ENCODE measurements at regions not wholly inside any gene's neighbourhood (a gene's known extent, or its start where the extent isn't known, plus 50 kb on each side); places are given as distances from the start of the nearest gene placed in this dataset.

DNA sequence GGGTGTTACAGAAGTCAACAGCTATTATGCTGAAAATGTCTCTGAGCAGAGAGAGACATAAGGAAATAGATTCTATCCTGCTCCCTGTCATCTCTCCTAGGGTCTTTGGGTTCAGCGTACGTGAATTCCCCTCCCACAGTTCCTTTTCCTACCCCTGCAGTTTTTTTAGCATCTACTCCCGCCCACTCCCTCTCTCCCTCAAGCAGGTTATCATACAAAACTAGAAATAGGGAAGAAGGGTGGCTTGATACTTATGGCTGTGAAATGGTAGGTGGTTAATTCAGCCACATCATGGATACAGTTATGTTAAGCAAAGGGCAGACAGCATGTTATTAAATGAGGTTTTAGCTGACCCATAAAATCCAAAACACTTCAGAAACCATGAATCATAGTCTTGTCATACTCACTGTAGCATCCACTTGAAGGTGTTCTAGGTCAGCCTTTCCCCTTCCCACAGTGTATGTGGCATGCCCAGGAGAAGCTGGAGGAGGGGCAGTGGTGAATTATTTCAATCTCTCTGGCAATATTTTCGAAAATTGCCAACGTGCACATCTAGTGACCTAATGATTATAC, 236.8 kb upstream of the SERP2 start:
- Histone ChIP-seq H3K4me3 (no peak overlapping the region), H3K27me3 (no peaks in the 10 kb centered on the region), H3K36me3 (no peaks in the 10 kb centered on the region), H3K4me1 (peaks cover 0 to 6% of the 10 kb centered on the region in 2 donors), H3K9me3 (no peaks in the 10 kb centered on the region), H3K27ac (no peak overlapping the region)
- no peak for TF ChIP-seq POLR2A (IDR thresholded peaks at IDR 0.05)
- TF ChIP-seq POLR2AphosphoS5 (IDR thresholded peaks at IDR 0.05): no peak
- TF ChIP-seq, protein P1, sequence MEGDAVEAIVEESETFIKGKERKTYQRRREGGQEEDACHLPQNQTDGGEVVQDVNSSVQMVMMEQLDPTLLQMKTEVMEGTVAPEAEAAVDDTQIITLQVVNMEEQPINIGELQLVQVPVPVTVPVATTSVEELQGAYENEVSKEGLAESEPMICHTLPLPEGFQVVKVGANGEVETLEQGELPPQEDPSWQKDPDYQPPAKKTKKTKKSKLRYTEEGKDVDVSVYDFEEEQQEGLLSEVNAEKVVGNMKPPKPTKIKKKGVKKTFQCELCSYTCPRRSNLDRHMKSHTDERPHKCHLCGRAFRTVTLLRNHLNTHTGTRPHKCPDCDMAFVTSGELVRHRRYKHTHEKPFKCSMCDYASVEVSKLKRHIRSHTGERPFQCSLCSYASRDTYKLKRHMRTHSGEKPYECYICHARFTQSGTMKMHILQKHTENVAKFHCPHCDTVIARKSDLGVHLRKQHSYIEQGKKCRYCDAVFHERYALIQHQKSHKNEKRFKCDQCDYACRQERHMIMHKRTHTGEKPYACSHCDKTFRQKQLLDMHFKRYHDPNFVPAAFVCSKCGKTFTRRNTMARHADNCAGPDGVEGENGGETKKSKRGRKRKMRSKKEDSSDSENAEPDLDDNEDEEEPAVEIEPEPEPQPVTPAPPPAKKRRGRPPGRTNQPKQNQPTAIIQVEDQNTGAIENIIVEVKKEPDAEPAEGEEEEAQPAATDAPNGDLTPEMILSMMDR (IDR thresholded peaks at IDR 0.05): no peak
- intact Hi-C loops (cut with DNase I; ENCODE audit: low total_unique reads): no loop called here
- no peak for DNase-seq (ENCODE audit: low spot score in 2 of 2)

DNA sequence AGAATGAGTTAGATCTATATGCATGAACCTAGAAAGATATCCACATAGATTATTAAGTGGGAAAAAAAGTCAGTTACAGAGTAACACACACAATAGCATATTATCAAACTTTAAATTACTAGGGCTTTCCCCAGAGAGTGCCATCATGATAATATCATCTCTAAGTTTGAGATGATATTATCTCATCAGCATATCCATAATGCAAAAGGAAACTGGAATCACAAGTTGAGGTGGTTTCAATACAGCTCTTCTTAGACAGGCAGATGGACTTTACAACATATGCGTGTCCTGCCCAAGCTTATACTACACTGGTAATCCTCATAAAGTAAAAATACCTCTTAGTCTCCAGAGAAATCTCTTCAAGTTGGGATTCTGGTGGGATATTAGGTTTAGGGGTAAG, 236.2 kb upstream of the SERP2 start:
- no peaks in the 10 kb centered on the region for H3K27me3 ChIP-seq
- H3K9me3 ChIP-seq: no peaks in the 10 kb centered on the region
- no peak overlapping the region for H3K27ac ChIP-seq
- no peak for DNase-seq (ENCODE audit: low spot score in 2 of 2)
- TF ChIP-seq, protein P1 (IDR thresholded peaks at IDR 0.05): no peak
- TF ChIP-seq POLR2AphosphoS5 (IDR thresholded peaks at IDR 0.05) (no peak), POLR2A (IDR thresholded peaks at IDR 0.05) (no peak)
- intact Hi-C loops (cut with DNase I; ENCODE audit: low total_unique reads): no loop called here
- no peak overlapping the region for H3K4me3 ChIP-seq
- no peaks in the 10 kb centered on the region for H3K36me3 ChIP-seq
- H3K4me1 ChIP-seq: peaks cover 0 to 6% of the 10 kb centered on the region in 2 donors

DNA sequence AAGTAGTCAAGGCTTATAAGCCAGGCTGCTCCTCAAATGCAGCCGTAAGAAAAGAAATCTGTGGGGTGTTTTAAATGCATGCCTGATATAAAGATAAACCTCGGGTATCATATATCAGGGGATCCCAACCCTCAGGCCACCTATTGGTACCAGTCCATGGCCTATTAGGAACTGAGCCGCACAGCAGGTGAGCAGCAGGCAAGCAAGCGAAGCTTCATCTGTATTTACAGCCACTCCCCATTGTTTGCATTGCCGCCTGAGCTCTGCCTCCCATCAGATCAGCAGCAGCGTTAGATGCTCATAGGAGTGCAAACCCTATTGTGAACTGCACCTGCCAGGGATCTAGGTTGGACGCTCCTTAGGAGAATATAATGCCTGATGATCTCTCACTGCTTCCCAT, 233.5 kb upstream of the SERP2 start:
- no peak for DNase-seq (ENCODE audit: low spot score in 2 of 2)
- intact Hi-C loops (cut with DNase I; ENCODE audit: low total_unique reads): loop anchor here (10.0 kb wide), 1 partner anchor 85 kb away; no protein-coding TSS in a partner anchor

DNA sequence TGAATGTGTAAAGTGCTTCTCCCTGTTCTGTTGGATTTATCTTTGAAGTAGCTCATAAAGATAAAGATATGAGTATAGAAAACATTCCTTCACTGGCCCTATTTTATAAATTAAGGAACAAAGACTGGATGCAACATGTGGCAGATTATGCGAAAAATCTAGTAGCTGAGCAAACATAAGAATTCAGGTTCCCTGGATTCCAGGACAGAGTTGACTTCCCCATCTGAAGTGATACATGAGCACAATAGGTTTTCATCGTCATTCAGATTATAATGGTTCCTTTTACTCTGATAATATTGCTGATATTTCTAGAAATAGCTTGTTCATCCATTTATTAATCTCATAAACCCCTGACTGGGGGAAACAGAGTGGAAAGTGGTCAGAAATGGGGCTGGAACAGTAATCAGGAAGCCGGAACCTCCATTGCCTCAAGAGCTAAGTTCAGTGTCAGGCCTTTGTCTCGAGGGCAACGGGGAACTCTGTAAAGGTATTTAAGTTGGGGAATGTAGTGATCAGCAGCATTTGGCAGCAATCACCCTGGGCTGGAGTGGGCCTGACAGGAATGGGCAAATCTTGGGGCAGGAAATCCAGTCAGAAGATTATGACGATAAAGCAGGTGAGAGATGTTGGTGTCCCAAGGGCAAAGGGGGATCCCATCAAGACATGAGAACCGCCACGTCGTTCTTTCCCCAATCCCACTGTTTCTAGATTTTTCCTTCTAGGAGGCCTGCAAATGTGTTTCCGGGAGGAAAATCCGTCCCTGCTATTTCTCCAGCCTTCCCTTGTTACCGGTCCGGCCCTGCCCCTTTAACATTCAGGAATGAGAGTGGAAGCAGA, 232.5 kb upstream of the SERP2 start:
- peak in 1 of 2 donors; percentile 27 for DNase-seq (ENCODE audit: low spot score in 2 of 2)
- no peaks in the 10 kb centered on the region for H3K36me3 ChIP-seq
- TF ChIP-seq, protein P1 (IDR thresholded peaks at IDR 0.05): no peak
- TF ChIP-seq POLR2AphosphoS5 (IDR thresholded peaks at IDR 0.05) (no peak), POLR2A (IDR thresholded peaks at IDR 0.05) (no peak)
- H3K4me3 ChIP-seq: peak overlapping the region; percentile 44 to 68 (median 59)
- peak overlapping the region; percentile 96 to 97 for H3K27ac ChIP-seq
- H3K9me3 ChIP-seq: no peaks in the 10 kb centered on the region
- intact Hi-C loops (cut with DNase I; ENCODE audit: low total_unique reads): loop anchor here (10.0 kb wide), 1 partner anchor 86 kb away; no protein-coding TSS in a partner anchor
- H3K4me1 ChIP-seq: peaks cover 0 to 6% of the 10 kb centered on the region in 2 donors
- no peaks in the 10 kb centered on the region for H3K27me3 ChIP-seq

More for the DNA sequence above, 233.5 kb upstream of the SERP2 start:
- TF ChIP-seq POLR2A (IDR thresholded peaks at IDR 0.05): no peak
- TF ChIP-seq, protein P1 (IDR thresholded peaks at IDR 0.05): no peak
- TF ChIP-seq POLR2AphosphoS5 (IDR thresholded peaks at IDR 0.05): no peak
- no peaks in the 10 kb centered on the region for H3K9me3 ChIP-seq
- peaks cover 0 to 6% of the 10 kb centered on the region in 2 donors for H3K4me1 ChIP-seq
- no peaks in the 10 kb centered on the region for H3K27me3 ChIP-seq
- H3K4me3 ChIP-seq: no peak overlapping the region
- H3K27ac ChIP-seq: no peak overlapping the region
- no peaks in the 10 kb centered on the region for H3K36me3 ChIP-seq
